GM12892 (cell line): ENCODE measurements at regions not wholly inside any gene's neighbourhood (a gene's known extent, or its start where the extent isn't known, plus 50 kb on each side); places are given as distances from the start of the nearest gene placed in this dataset.

ENCODE experiments used
- POLR2A ChIP-seq: IDR thresholded peaks from 2 replicates; pipeline ENCODE4 v1.6.1; 2011; ENCODE audit warnings: low read depth, low read length, control low read depth
- TAF1 ChIP-seq: IDR thresholded peaks from 2 replicates; pipeline ENCODE4 v1.6.1; 2011; ENCODE audit warnings: low read depth, mild to moderate bottlenecking, control low read depth, low read length, borderline replicate concordance

DNA sequence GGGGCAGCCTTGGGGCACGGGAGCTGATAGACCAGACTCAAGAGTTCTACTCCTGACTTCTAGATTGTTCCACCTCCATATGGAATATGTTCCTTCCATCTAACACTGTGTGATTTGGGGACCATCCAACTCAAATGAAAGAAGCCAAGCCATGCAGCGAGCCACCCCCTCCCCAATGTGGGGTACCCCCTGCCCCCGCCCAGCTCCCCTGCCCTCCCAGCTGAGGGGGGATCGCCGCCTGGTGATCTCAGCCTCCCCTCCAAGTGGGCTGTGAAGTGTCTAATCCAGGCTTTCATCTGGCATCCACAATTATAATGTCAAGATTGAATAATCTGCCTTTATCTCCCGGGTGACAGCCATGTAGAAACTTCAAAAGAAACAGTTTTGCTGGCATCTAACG, 246.1 kb downstream of the RPS24 start:
- no peak for TF ChIP-seq TAF1
- TF ChIP-seq POLR2A = no peak
